ENCODE measurements at regions not wholly inside any gene's neighbourhood (a gene's known extent, or its start where the extent isn't known, plus 50 kb on each side); places are given as distances from the start of the nearest gene placed in this dataset.

GRCh38 chr18:45409971-45410370, 205.3 kb upstream of the SLC14A2 start (continued):
- TF ChIP-seq, protein P1, sequence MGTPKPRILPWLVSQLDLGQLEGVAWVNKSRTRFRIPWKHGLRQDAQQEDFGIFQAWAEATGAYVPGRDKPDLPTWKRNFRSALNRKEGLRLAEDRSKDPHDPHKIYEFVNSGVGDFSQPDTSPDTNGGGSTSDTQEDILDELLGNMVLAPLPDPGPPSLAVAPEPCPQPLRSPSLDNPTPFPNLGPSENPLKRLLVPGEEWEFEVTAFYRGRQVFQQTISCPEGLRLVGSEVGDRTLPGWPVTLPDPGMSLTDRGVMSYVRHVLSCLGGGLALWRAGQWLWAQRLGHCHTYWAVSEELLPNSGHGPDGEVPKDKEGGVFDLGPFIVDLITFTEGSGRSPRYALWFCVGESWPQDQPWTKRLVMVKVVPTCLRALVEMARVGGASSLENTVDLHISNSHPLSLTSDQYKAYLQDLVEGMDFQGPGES (IDR thresholded peaks at IDR 0.05; ENCODE audit: low read depth, low read length), result no peak

DNA sequence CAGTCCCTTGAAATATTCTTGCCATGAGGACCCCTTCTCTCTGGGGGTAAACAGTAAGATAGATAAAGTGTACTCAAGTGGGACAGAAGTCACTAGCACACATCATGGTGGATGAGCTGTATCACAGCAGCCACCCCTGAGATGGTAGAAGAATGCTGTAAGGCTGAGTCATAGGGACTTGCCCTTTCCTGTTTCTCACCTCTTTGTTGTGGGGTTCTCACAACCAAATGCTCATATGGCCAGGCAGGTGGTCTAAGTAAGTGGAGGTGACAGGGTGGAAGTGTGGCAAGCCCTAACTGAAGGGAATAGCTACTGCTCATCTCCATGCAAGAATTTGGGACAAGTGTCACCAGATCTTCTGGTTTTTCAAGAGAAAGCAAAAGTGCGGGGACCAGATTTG, 202.7 kb upstream of the SLC14A2 start:
- no peak for TF ChIP-seq NRF1 (IDR thresholded peaks at IDR 0.05; ENCODE audit: low read depth, low read length)
- no peak for TF ChIP-seq FOXJ3 (CRISPR knock-in tag; IDR thresholded peaks at IDR 0.05)
- TF ChIP-seq NFIC (IDR thresholded peaks at IDR 0.05; ENCODE audit: borderline replicate concordance), result no peak
- no peak for TF ChIP-seq RXRA (IDR thresholded peaks at IDR 0.05; ENCODE audit: borderline replicate concordance, low read depth)
- no peak for TF ChIP-seq RCOR1 (IDR thresholded peaks at IDR 0.05; ENCODE audit: low read length)
- CTCF ChIA-PET, result interaction anchor here (1.8 kb wide), 1 partner anchor 28 kb away, joined by 6 read pairs; no protein-coding TSS in a partner anchor

GRCh38 chr18:45413180-45413836, 202.0 kb upstream of the SLC14A2 start:
- TF ChIP-seq, protein P1 (IDR thresholded peaks at IDR 0.05; ENCODE audit: low read depth, low read length), result no peak
- no peak for TF ChIP-seq TEAD4 (IDR thresholded peaks at IDR 0.05; ENCODE audit: borderline replicate concordance, insufficient read depth)
- no peak for TF ChIP-seq FOXJ3 (CRISPR knock-in tag; IDR thresholded peaks at IDR 0.05)
- no peak for TF ChIP-seq GATA2 (CRISPR knock-in tag; IDR thresholded peaks at IDR 0.05)
- no peak for TF ChIP-seq ZBTB33 (IDR thresholded peaks at IDR 0.05; ENCODE audit: borderline replicate concordance, low read depth)
- no peak for TF ChIP-seq POLR2AphosphoS5 (IDR thresholded peaks at IDR 0.05; ENCODE audit: low read depth, low read length)
- no peak for TF ChIP-seq RCOR1 (IDR thresholded peaks at IDR 0.05; ENCODE audit: low read length)
- TF ChIP-seq NFIC (IDR thresholded peaks at IDR 0.05; ENCODE audit: borderline replicate concordance), result no peak
- Histone ChIP-seq H3K27ac (ENCODE audit: low read depth in 2 of 2, low read length in 1 of 2) (no peak overlapping the region), H3K27me3 (ENCODE audit: insufficient read depth) (no peaks in the 10 kb centered on the region), H3K79me2 (ENCODE audit: insufficient read depth) (no peaks in the 10 kb centered on the region), H3F3A (replicated peaks; ENCODE audit: insufficient read depth) (no peaks in the 10 kb centered on the region), H3K4me1 (ENCODE audit: control insufficient read depth in 1 of 2, insufficient read depth in 2 of 2, low read depth in 1 of 2, low read length in 1 of 2) (peaks cover 0 to 18% of the 10 kb centered on the region in 2 experiments; a peak in 2 of 4 replicates), H2AFZ (ENCODE audit: low read depth) (no peak overlapping the region), H3K4me2 (no peak overlapping the region), H3K9ac (no peak overlapping the region), H3K4me3 (ENCODE audit: low read depth in 2 of 2, low read length in 1 of 2) (no peak overlapping the region), H3K9me3 (no peaks in the 10 kb centered on the region), H3K36me3 (replicated peaks in 1 of 2; ENCODE audit: control insufficient read depth in 1 of 2, insufficient read depth in 2 of 2, low read length in 1 of 2) (no peaks in the 10 kb centered on the region), H3K9me2 (no peaks in the 10 kb centered on the region), H4K20me1 (ENCODE audit: insufficient read depth) (no peaks in the 10 kb centered on the region)
- WGBS (ENCODE audit: low lambda C conversion rate), result 75% methylated on average over 4 of the region's 4 CpGs
- ChIA-PET POLR2A (no interaction called here), CTCF (interaction anchor here (1.8 kb wide), 1 partner anchor 29 kb away, joined by 6 read pairs; no protein-coding TSS in a partner anchor)
- DNase-seq, result no peak

More for the DNA sequence above, 202.7 kb upstream of the SLC14A2 start:
- no peak overlapping the region for H2AFZ ChIP-seq (ENCODE audit: low read depth)
- H3K36me3 ChIP-seq (replicated peaks in 1 of 2; ENCODE audit: control insufficient read depth in 1 of 2, insufficient read depth in 2 of 2, low read length in 1 of 2), result no peaks in the 10 kb centered on the region
- no peaks in the 10 kb centered on the region for H3K9me3 ChIP-seq
- H3K9me2 ChIP-seq, result no peaks in the 10 kb centered on the region
- H3K9ac ChIP-seq, result no peak overlapping the region
- H3K4me2 ChIP-seq, result no peak overlapping the region
- WGBS (ENCODE audit: low lambda C conversion rate), result 95% methylated on average over 1 of the region's 1 CpG
- POLR2A ChIA-PET, result interaction anchor here (0.6 kb wide), 1 partner anchor 427 kb away, joined by 3 read pairs; no protein-coding TSS in a partner anchor
- peaks cover 0 to 18% of the 10 kb centered on the region in 2 experiments; a peak in 2 of 4 replicates for H3K4me1 ChIP-seq (ENCODE audit: control insufficient read depth in 1 of 2, insufficient read depth in 2 of 2, low read depth in 1 of 2, low read length in 1 of 2)
- H3K27ac ChIP-seq (ENCODE audit: low read depth in 2 of 2, low read length in 1 of 2), result no peak overlapping the region
- DNase-seq, result no peak
- no peaks in the 10 kb centered on the region for H3K27me3 ChIP-seq (ENCODE audit: insufficient read depth)
- H3F3A ChIP-seq (replicated peaks; ENCODE audit: insufficient read depth), result no peaks in the 10 kb centered on the region
- H3K4me3 ChIP-seq (ENCODE audit: low read depth in 2 of 2, low read length in 1 of 2), result no peak overlapping the region
- no peaks in the 10 kb centered on the region for H4K20me1 ChIP-seq (ENCODE audit: insufficient read depth)
- H3K79me2 ChIP-seq (ENCODE audit: insufficient read depth), result no peaks in the 10 kb centered on the region

Data from SK-N-SH (cell line).